Activated CD4-positive, alpha-beta memory T cell treated with anti-CD3 and anti-CD28 coated beads for 36 hours (primary cell): ENCODE measurements at regions not wholly inside any gene's neighbourhood (a gene's known extent, or its start where the extent isn't known, plus 50 kb on each side); places are given as distances from the start of the nearest gene placed in this dataset.
"Not testable (repeated sequence)": the region's sequence is repeated elsewhere in the genome, so short reads cannot be mapped to it uniquely, and the experiment has no call there.

Source experiments
- CTCF ChIA-PET: fragments of 350-600 bp; sonication (Branson Sonifier 250); formaldehyde crosslinking; loops from one replicate; lab custom pipeline; 2021; ENCODE audit warnings: antibody characterized with exemption, inconsistent platforms; lab: Charles Lee
- POLR2A ChIA-PET: fragments of 350-600 bp; sonication (Branson Sonifier 250); formaldehyde crosslinking; loops from one replicate; lab custom pipeline; 2021; ENCODE audit warnings: antibody characterized with exemption; lab: Charles Lee
- DNase-seq: peaks from one replicate; pipeline ENCODE4 v3.0.0-alpha.2; 2020
- H3K27ac Mint-ChIP-seq: one replicate; pipeline ENCODE4 v1.8.0; 2021; ENCODE audit warnings: mixed read lengths
- H3K27me3 Mint-ChIP-seq: one replicate; pipeline ENCODE4 v1.8.0; 2021; ENCODE audit warnings: mixed read lengths
- H3K36me3 Mint-ChIP-seq: one replicate; pipeline ENCODE4 v1.8.0; 2021; ENCODE audit warnings: mixed read lengths
- H3K4me1 Mint-ChIP-seq: one replicate; pipeline ENCODE4 v1.8.0; 2021; ENCODE audit warnings: low read depth, mixed read lengths
- H3K4me3 Mint-ChIP-seq: one replicate; pipeline ENCODE4 v1.8.0; 2021; ENCODE audit warnings: mild to moderate bottlenecking, mixed read lengths
- H3K9me3 Mint-ChIP-seq: one replicate; pipeline ENCODE4 v1.8.0; 2021; ENCODE audit warnings: mixed read lengths
- intact Hi-C: fragments of 100-400 bp; cut with micrococcal nuclease; formaldehyde crosslinking; loops from one replicate; pipeline ENCODE4 v1.15.1; 2023

DNA sequence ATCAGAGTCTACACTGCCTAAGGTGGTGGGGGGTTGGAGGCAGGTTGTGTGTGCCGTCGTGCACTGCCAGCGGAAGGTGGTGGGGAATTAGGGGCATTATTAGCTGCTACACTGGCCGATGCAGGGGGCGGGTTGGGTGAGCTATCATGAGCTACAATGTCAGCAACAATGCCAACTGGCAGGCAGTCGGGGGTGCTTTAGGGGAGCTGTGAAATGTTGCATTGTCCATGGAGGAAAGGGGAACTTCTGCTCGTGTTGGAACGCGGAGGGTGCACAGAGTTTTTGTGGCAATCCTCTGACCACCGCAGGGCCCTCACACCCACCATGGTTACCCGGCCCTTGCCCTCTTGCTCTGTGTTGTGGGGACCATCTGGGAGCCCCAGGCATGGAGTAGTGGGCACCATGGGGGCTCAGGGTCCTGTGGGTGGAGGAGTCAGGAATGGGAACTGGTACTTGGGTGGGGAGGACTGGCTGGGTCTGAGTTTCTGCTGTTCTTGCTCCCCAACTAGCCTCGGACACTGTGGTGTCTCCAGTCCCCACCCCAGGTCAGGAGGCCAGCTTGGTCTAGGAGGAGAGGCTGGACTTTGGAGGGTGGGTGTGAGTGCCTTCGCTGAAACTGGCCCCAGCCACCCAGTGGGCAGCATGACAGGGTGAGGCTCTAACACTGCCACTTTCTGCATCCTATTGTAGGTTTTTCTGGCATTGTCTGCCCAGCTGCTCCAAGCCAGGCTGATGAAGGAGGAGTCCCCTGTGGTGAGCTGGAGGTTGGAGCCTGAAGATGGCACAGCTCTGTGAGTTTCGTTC, 107.1 kb upstream of the TPTE start:
- POLR2A ChIA-PET, H3K27me3 Mint-ChIP-seq, DNase-seq, H3K4me3 Mint-ChIP-seq, CTCF ChIA-PET, H3K9me3 Mint-ChIP-seq, intact Hi-C loops, H3K36me3 Mint-ChIP-seq, H3K4me1 Mint-ChIP-seq, H3K27ac Mint-ChIP-seq: not testable (repeated sequence)

GRCh38 chr21:10414925-10415254, 106.5 kb upstream of the TPTE start:
- H3K4me3 Mint-ChIP-seq, DNase-seq, H3K27ac Mint-ChIP-seq, H3K27me3 Mint-ChIP-seq, intact Hi-C loops, POLR2A ChIA-PET, CTCF ChIA-PET, H3K9me3 Mint-ChIP-seq, H3K4me1 Mint-ChIP-seq, H3K36me3 Mint-ChIP-seq: not testable (repeated sequence)

DNA sequence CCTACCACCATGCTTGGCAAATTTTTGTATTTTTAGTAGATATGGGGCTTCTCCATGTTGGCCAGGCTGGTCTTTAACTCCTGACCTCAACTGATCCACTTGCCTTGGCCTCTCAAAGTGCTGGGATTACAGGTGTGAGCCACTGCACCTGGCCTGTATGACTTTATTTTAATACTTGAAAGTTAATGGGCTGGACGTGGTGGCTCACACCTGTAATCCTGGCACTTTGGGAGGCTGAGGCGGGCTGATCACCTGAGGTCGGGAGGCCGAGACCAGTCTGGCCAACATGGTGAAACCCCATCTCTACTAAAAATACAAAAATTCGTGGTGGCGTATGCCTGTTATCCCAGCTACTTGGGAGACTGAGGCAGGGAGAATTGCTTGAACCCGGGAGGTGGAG, 105.9 kb upstream of the TPTE start:
- H3K4me1 Mint-ChIP-seq, H3K4me3 Mint-ChIP-seq, H3K27me3 Mint-ChIP-seq, intact Hi-C loops, H3K27ac Mint-ChIP-seq, DNase-seq, H3K36me3 Mint-ChIP-seq, CTCF ChIA-PET, POLR2A ChIA-PET, H3K9me3 Mint-ChIP-seq: not testable (repeated sequence)

DNA sequence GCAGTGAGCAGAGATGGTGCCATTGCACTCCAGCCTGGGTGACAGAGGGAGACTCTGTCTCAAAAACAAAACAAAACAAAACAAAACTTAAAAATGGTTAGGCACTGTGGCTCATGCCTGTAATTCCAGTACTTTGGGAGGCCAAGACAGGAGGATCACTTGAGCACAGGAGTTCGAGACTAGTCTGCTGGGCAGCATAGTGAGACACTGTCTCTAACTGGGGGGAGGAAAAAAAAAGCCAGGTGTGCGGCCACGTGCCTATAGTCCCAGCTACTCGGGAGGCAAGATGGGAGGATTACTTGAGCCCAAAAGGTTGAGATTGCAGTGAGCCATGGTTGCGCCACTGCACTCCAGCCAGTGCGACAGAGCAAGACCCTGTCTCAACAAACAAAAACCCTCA, 105.5 kb upstream of the TPTE start:
- H3K4me1 Mint-ChIP-seq, DNase-seq, CTCF ChIA-PET, intact Hi-C loops, POLR2A ChIA-PET, H3K27me3 Mint-ChIP-seq, H3K4me3 Mint-ChIP-seq, H3K9me3 Mint-ChIP-seq, H3K36me3 Mint-ChIP-seq, H3K27ac Mint-ChIP-seq: not testable (repeated sequence)

DNA sequence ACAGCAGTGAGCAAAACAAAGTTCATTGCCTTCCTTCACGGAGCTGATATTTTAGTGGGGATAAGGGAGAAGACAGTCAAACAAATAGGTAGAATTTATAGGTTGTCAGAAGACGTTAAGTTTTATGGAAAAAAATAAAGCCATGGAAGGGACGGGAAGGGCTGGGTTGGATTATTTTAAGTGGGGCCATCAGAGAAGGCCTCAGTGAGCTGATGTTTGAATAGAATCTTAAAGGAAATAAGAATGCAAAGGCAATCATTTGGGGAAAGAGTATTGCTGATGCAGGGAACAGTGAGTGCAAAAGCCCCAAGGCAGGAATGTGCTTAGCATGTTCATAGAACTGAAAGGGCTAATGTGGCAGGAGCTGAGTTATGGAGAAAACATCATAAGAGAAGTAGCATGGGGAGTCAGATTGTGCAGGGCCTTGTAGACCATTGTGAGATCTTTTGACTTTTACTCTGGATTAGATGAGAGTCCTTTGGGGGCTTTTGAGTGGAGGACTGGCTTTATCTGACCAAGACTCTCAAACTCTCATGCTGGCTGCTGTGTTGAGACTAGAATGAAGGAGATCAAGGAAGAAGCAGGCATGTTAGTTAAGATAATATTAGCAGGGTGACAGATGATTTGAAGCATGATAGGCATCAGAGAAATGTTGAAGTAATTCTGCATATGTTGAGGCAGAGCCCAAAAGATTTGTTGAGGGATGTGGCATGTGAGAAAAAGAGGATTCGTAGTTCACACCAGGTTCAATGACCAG, 104.5 kb upstream of the TPTE start:
- POLR2A ChIA-PET, H3K27ac Mint-ChIP-seq, H3K27me3 Mint-ChIP-seq, H3K4me3 Mint-ChIP-seq, CTCF ChIA-PET, DNase-seq, H3K9me3 Mint-ChIP-seq, H3K36me3 Mint-ChIP-seq, H3K4me1 Mint-ChIP-seq, intact Hi-C loops: not testable (repeated sequence)

DNA sequence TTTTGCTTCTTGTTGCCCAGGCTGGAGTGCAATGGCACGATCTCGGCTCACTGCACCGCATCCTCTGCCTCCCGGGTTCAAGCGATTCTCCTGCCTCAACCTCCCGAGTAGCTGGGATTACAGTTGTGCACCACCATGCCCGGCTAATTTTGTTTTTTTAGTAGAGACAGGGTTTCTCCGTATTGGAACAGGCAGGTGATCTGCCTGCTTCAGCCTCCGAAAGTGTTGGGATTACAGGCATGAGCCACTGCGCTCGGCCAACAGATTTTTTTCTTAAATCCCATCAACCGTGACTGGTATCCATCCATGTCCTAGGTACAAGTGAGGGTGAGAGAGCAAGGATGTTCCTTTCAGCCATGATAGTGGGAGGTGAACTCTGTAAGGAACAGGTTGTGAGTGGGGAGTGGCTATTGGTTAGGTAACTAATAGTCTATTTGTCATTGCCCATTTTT, 103.8 kb upstream of the TPTE start:
- intact Hi-C loops, H3K4me3 Mint-ChIP-seq, POLR2A ChIA-PET, DNase-seq, CTCF ChIA-PET, H3K9me3 Mint-ChIP-seq, H3K27me3 Mint-ChIP-seq, H3K27ac Mint-ChIP-seq, H3K36me3 Mint-ChIP-seq, H3K4me1 Mint-ChIP-seq: not testable (repeated sequence)

GRCh38 chr21:10418250-10419048, 102.9 kb upstream of the TPTE start:
- H3K27ac Mint-ChIP-seq, H3K4me1 Mint-ChIP-seq, H3K36me3 Mint-ChIP-seq, DNase-seq, H3K27me3 Mint-ChIP-seq, H3K4me3 Mint-ChIP-seq, POLR2A ChIA-PET, intact Hi-C loops, H3K9me3 Mint-ChIP-seq, CTCF ChIA-PET: not testable (repeated sequence)

DNA sequence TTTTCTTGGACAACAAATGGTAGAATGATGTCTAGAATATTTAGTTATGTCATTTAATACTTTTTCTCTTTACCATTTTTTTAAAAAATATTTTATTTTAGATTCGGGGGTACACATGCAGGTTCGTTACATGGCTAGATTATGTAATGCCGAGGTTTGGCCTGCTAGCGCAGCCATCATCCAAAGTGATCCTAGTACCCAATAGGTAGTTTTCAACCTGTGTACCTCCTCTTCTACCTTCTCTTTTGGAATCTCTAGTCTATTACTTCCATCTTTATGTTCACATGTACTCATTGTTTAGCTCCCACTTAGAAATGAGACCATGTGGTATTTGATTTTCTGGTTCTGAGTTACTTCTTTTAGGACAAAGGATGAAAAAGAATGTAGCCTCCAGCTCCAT, 100.2 kb upstream of the TPTE start:
- H3K27ac Mint-ChIP-seq, DNase-seq, H3K4me1 Mint-ChIP-seq, POLR2A ChIA-PET, H3K4me3 Mint-ChIP-seq, CTCF ChIA-PET, H3K9me3 Mint-ChIP-seq, H3K36me3 Mint-ChIP-seq, intact Hi-C loops, H3K27me3 Mint-ChIP-seq: not testable (repeated sequence)

- CTCF ChIA-PET, intact Hi-C loops, H3K27me3 Mint-ChIP-seq, POLR2A ChIA-PET, H3K4me3 Mint-ChIP-seq, H3K36me3 Mint-ChIP-seq, H3K27ac Mint-ChIP-seq, DNase-seq, H3K9me3 Mint-ChIP-seq, H3K4me1 Mint-ChIP-seq: not testable (repeated sequence)
Measured at GRCh38 chr21:10421601-10422000, 99.8 kb upstream of the TPTE start.

GRCh38 chr21:10424097-10424886, 97.1 kb upstream of the TPTE start:
- H3K27ac Mint-ChIP-seq, H3K36me3 Mint-ChIP-seq, H3K27me3 Mint-ChIP-seq, H3K4me1 Mint-ChIP-seq, H3K4me3 Mint-ChIP-seq, H3K9me3 Mint-ChIP-seq, CTCF ChIA-PET, DNase-seq, intact Hi-C loops, POLR2A ChIA-PET: not testable (repeated sequence)

GRCh38 chr21:10424887-10425145, 96.6 kb upstream of the TPTE start:
- not testable (repeated sequence) for H3K4me3 Mint-ChIP-seq

GRCh38 chr21:10425856-10426255, 95.5 kb upstream of the TPTE start:
- Mint-ChIP-seq H3K27me3 (no peaks in the 10 kb centered on the region), H3K27ac (no peak overlapping the region), H3K4me1 (no peaks in the 10 kb centered on the region), H3K9me3 (no peaks in the 10 kb centered on the region), H3K4me3 (no peak overlapping the region), H3K36me3 (no peaks in the 10 kb centered on the region)
- ChIA-PET CTCF (no interaction called here), POLR2A (no interaction called here)
- no peak for DNase-seq
- intact Hi-C loops = no loop called here

More at GRCh38 chr21:10424887-10425145, 96.6 kb upstream of the TPTE start:
- POLR2A ChIA-PET, CTCF ChIA-PET, H3K27me3 Mint-ChIP-seq, H3K9me3 Mint-ChIP-seq, intact Hi-C loops, H3K27ac Mint-ChIP-seq, DNase-seq, H3K36me3 Mint-ChIP-seq, H3K4me1 Mint-ChIP-seq: not testable (repeated sequence)
